Smooth muscle cell (in vitro differentiated cells): ENCODE measurements at regions not wholly inside any gene's neighbourhood (a gene's known extent, or its start where the extent isn't known, plus 50 kb on each side); places are given as distances from the start of the nearest gene placed in this dataset.
"Not testable (repeated sequence)": the region's sequence is repeated elsewhere in the genome, so short reads cannot be mapped to it uniquely, and the experiment has no call there.

Experiments used
- DNase-seq: peaks from one replicate; lab custom pipeline; 2025; ENCODE audit not compliant: unreplicated experiment; lab: John Stamatoyannopoulos, UW
- H2AFZ ChIP-seq: fragments of 200-600 bp; sonication (generic); 2 replicates; pipeline ENCODE4 v1.6.0; 2016; ENCODE audit warnings: antibody characterized with exemption, low read depth, mild to moderate bottlenecking
- H3F3A ChIP-seq: fragments of 200-600 bp; sonication (generic); 2 replicates; pipeline ENCODE4 v1.6.0; 2017; ENCODE audit warnings: antibody characterized with exemption, low read depth
- H3K27ac ChIP-seq: fragments of 200-600 bp; sonication (generic); 2 replicates; pipeline ENCODE4 v1.5.1; 2016; ENCODE audit warnings: low read depth, mild to moderate bottlenecking
- H3K27me3 ChIP-seq: fragments of 200-600 bp; sonication (generic); 2 replicates; pipeline ENCODE4 v1.6.1; 2016; ENCODE audit warnings: low read depth, mild to moderate bottlenecking
- H3K36me3 ChIP-seq: fragments of 200-600 bp; sonication (generic); 2 replicates; pipeline ENCODE4 v1.5.1; 2016; ENCODE audit warnings: low read depth
- H3K4me1 ChIP-seq: fragments of 200-600 bp; sonication (generic); 2 replicates; pipeline ENCODE4 v1.5.1; 2016; ENCODE audit warnings: low read depth
- H3K4me2 ChIP-seq: fragments of 200-600 bp; sonication (generic); 2 replicates; pipeline ENCODE4 v1.6.0; 2016; ENCODE audit warnings: mild to moderate bottlenecking
- H3K4me3 ChIP-seq: fragments of 200-600 bp; sonication (generic); 2 replicates; pipeline ENCODE4 v1.5.1; 2016; ENCODE audit warnings: mild to moderate bottlenecking
- H3K79me2 ChIP-seq: fragments of 200-600 bp; sonication (generic); 2 replicates; pipeline ENCODE4 v1.6.0; 2016; ENCODE audit warnings: low read depth, mild to moderate bottlenecking
- H3K9ac ChIP-seq: fragments of 200-600 bp; sonication (generic); 2 replicates; pipeline ENCODE4 v1.6.0; 2016; ENCODE audit warnings: low read depth
- H3K9me3 ChIP-seq: fragments of 200-600 bp; sonication (generic); replicated peaks from 2 replicates; pipeline ENCODE4 v1.5.1; 2016; ENCODE audit warnings: low read depth
- H4K20me1 ChIP-seq: fragments of 200-600 bp; sonication (generic); 2 replicates; pipeline ENCODE4 v1.6.0; 2016; ENCODE audit warnings: low read depth
- CTCF ChIP-seq: fragments of 200-600 bp; sonication (generic); IDR thresholded peaks from 2 replicates; pipeline ENCODE4 v1.5.1; 2017; ENCODE audit warnings: borderline replicate concordance, mild to moderate bottlenecking, antibody characterized with exemption; ENCODE audit not compliant: insufficient read depth, poor library complexity, severe bottlenecking
- WGBS: methylation state at CpG from one replicate; pipeline ENCODE4 v1.1.7; 2016; ENCODE audit warnings: low lambda C conversion rate; 5-methylcytosine and 5-hydroxymethylcytosine counted together

DNA sequence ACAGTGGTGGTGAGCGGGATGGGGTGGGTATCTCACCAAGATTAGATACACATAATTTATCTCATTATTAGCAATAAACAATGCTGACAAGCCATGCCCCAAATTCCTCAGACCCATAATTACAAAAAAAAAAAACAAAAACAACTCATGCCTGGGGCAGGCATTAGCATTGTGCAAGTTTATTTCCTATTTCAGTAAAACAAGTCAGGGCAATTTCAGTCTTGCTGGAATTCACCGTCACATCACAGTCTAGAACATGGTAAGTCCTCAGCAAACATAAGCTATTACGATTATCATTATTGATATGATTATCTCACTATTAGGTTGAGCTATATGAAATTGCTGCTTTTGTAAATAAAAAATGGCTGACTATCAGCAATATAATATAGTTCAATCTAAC is 57.5 kb upstream of the GNAQ start:
- no peaks in the 10 kb centered on the region for H3K79me2 ChIP-seq
- WGBS, result 92% methylated on average over 3 of the region's 3 CpGs

GRCh38 chr9:78088190-78088589 is 56.6 kb upstream of the GNAQ start:
- H3F3A ChIP-seq, H3K4me2 ChIP-seq, DNase-seq, H4K20me1 ChIP-seq, H3K4me1 ChIP-seq, H3K27ac ChIP-seq, H3K36me3 ChIP-seq, H3K9ac ChIP-seq, H3K79me2 ChIP-seq, H3K9me3 ChIP-seq, H2AFZ ChIP-seq, H3K4me3 ChIP-seq, H3K27me3 ChIP-seq: not testable (repeated sequence)
- 90% methylated on average over 1 of the region's 1 CpG for WGBS

More for the DNA sequence above, 57.5 kb upstream of the GNAQ start:
- H3F3A ChIP-seq, result no peaks in the 10 kb centered on the region
- no peaks in the 10 kb centered on the region for H3K36me3 ChIP-seq
- no peaks in the 10 kb centered on the region for H3K4me1 ChIP-seq
- no peak overlapping the region for H3K27ac ChIP-seq
- H3K9ac ChIP-seq, result no peak overlapping the region
- H3K4me3 ChIP-seq, result no peak overlapping the region
- no peak overlapping the region for H3K4me2 ChIP-seq
- H3K9me3 ChIP-seq, result no peaks in the 10 kb centered on the region
- no peak for DNase-seq
- no peaks in the 10 kb centered on the region for H3K27me3 ChIP-seq
- TF ChIP-seq CTCF, result no peak
- no peak overlapping the region for H2AFZ ChIP-seq
- no peaks in the 10 kb centered on the region for H4K20me1 ChIP-seq
